ENCODE measurements at regions not wholly inside any gene's neighbourhood (a gene's known extent, or its start where the extent isn't known, plus 50 kb on each side); places are given as distances from the start of the nearest gene placed in this dataset.
A peak's percentile ranks its signal among the peaks of the same experiment; 100 is the strongest.
"Not testable (repeated sequence)": the region's sequence is repeated elsewhere in the genome, so short reads cannot be mapped to it uniquely, and the experiment has no call there.

DNA sequence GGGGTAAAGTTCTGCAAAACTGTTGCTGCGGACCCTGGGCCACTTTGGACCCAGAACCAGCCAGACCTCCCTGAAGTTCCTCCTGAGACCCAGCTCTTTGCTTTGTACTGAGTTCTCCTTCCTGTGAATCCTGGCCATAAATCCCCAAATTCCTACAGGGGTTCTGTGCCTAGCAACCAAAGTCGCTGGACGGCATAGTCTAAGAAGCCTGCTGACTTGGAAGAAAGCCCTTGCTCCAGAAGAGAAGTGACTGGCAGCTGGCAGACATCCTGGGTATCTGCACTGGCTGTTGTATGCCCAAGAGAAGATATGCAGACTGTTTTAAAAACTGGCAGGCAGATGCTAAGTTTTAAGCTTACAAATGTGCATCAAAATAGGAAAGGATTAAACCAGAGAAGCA, 99.9 kb upstream of the SLC24A4 start:
- DNase-seq = peak in 28 of 56 donors; percentile 3 to 61 (median 16)

DNA sequence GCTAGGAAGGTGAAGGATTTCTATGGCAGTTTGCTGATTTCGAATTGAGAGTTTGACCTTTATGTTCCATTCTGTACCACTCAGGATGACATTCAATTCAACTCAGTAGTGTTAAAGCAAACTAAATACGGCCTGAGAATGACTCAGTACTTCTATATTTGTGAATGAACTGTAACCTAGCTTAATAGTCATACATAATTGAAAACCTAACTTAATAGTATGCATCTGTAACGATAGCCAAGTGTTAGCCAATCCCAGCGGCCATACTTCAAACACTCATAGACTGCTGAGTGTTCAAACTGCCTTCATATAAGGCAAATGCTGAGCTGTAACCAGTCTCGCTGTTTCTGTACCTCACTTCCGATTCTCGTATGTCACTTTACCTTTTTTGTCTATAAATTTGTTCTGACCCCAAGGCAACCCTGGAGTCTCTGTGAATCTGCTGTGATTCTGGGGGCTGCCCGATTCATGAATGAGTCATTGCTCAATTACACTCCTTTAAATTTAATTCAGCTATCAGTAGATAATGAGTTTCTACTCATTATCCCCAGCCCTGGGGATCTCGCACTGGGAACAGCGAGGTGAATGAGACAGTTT, 98.5 kb upstream of the SLC24A4 start:
- no peak for DNase-seq

DNA sequence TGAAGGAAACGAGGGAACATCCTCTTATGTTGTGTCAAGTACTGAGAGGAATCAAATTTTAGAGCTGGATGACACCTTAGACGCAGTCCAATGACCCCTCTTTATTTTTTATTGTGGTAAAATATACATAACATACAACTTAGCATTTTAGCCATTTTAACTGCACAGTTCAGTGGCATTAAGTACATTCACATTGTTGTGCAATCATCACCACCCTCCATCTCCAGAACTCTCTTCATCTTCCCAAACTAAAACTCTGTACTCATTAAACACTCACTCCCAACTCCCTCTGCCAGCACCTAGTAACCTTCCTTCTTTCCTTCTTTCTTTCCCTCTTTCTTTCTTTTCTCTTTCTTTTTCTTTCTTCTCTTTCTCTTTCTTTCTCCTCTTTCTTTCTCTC, 97.2 kb upstream of the SLC24A4 start:
- no peak for DNase-seq

DNA sequence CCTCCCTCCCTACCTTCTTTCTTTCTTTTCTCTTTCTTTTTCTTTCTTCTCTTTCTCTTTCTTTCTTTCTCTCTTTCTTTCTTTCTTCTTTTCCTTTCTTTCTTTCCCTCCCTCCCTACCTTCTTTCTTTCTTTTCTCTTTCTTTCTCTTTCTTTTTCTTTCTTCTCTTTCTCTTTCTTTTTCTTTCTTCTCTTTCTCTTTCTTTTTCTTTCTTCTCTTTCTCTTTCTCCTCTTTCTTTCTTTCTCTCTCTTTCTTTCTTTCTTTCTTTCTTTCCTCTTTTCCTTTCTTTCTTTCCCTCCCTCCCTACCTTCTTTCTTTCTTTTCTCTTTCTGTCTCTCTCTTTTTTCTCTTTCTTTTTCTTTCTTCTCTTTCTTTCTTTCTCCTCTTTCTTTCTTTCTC, 96.8 kb upstream of the SLC24A4 start:
- DNase-seq = not testable (repeated sequence)

DNA sequence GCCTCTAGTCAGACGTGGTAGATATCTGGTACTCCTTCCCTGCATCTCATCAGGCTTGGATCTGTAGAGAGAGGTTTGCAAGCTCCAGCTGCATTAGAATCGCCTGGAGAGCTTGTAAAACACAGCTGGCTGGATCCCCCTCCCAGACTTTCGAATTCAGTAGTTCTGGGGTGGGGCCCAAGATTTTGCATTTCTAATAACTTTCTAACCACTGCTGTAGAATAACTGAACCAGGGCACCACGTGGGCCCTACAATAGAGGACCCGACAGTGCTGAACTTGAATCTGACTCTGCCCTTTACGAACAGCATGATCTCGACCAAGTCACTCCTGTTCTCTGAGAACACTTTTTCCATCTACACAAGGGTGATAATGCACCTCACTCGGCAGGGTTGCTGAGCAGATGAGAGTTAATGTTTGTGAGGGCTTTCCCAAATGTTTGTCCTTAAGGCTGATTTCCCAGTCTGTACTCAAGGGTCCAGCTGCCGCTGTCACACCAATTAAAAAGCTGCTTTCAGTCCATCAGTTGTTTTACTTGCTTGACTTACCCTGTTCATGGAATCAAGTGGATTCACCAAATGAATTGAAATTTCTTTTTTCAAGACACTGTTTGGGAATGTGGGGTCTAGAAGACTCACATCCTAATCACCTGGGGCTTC, 86.6 kb upstream of the SLC24A4 start:
- no peak for DNase-seq

DNA sequence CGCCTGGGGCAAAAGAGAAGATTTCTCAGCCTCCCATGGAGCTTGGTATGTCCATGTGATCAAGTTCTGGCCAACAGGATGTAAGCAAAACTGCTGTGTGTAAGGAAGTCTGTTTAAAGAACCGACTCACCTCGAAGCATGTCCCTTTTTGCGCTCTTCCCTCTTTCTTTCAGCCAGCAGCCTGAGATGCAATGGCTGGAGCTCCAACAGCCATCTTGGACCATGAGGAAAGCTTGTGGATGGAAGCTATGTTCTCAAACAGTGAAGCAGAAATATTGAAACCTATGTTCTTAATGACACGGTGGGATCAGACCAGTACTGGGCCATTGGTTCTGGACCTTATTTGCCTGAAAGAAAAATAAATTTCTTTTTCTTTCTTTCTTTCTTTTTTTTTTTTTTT, 82.3 kb upstream of the SLC24A4 start:
- no peak for DNase-seq

DNA sequence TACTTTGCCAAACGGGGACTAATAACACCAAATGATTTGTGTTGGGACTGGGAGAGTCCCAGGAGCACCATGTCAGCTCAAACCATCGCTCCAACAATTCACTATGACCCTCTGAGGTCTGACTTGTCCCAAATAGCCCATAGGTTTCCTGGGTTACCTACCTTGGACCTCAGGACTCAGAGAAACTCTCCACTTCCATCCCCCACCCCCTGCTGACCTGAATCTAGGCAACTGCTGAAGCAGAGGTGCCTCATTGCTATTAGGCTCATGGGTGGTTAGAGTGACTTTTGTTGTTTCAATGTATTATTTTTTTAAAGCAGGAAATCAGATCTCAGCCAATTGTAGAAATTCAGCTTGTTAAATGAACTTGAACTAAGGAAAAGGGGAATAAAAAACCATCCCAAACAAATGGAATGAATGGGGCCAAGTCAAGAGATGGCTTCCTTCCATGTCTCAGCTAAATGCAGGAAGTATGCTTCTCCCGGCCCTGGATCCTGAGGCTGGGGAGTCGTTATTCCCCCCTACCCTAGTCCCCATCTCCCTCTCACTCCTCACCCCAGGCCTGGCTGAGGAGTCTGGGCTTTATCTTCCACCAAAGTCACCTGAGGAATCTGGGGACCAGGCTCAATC, 80.9 kb upstream of the SLC24A4 start:
- DNase-seq = peak in 1 of 56 donors; percentile 16

DNA sequence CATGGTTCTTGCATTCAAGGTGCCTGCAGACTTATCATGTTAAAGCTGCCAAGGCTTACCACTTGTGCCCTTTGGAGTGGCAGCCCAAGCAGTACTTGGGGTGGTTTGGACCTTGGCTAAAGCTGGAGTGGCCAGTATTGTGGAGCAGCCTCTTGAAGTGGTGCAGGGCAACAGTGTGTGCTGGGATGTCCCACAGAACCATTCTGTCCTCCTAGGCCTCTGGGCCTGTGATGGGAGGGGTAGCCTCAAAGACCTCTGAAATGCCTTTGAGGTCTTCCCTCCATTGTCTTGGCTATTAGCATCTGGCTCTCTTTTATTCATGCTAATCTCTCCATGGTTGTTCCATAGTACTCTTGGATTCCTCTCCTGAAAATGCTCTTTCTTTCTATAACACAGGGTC, 78.2 kb upstream of the SLC24A4 start:
- no peak for DNase-seq

DNA sequence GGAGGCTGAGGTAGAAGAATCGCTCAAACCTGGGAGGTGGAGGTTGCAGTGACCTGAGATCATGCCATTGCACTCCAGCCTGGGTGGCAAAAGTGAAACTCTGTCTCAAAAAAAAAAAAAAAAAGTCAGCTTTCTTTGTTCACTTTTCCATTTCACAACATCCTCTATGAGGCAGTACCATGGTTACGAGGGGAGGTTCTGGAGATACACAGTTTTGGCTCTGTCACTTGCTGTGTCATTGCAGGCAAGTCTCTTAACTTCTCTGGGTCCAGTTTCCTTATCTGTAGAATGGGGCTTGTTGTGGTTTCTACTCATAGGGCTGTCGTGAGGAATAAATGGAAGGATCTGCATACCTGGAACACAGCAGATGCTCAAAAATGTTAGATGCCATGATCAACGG, 75.6 kb upstream of the SLC24A4 start:
- no peak for DNase-seq

DNA sequence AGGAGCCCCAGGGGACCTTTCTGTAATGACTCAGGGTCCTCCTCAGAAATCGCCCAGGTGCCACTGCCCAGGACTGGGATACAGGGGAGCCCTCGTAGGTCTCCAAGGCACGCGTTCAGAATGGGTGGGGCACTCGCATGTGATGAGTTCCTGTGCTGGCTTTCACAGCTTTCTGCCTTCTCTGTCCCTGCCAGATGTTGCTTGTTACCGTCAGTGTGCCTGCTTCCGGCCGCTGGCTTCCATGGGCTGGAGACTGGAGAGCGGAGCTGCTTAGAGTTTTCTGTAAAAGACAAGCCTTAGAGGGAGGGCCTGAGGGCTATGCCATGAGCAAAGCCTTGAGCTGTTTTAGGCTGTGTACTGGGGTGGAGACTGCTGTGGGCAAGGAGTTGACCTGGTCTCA, 75.0 kb upstream of the SLC24A4 start:
- no peak for DNase-seq

DNA sequence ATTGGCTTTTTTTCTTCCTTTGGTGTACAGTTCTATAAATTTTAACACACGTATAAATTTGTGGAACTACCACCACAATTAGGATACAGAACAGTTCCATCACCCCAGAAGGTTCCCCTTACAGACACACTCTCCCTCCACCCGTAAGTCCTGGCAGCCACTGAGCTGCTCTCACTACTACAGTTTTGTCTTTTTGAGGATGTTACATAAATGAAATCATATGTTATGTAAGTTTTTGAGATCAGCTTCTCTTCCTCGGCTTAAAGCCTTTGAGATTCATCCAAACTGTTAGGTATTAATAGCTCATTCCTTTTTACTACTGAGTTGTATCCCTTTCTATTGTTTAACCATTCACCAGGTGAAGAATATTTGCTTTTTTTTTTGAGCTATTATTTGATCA, 74.3 kb upstream of the SLC24A4 start:
- no peak for DNase-seq

DNA sequence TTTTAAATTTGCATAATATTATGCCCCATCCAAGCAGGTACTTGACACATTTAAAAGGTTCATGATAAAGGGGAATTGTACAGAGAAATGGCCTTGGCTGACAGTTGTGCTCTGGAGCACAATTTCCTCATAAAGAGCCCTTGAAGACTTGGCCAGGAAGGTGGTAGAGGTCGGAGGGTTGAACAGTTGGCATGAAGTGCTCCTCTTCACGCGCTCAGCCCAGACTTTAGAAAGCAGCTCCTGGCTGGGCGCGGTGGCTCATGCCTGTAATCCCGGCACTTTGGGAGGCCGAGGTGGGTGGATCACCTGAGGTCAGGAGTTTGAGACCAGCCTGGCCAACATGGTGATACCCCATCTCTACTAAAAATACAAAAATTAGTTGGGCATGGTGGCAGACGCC, 72.6 kb upstream of the SLC24A4 start:
- not testable (repeated sequence) for DNase-seq

DNA sequence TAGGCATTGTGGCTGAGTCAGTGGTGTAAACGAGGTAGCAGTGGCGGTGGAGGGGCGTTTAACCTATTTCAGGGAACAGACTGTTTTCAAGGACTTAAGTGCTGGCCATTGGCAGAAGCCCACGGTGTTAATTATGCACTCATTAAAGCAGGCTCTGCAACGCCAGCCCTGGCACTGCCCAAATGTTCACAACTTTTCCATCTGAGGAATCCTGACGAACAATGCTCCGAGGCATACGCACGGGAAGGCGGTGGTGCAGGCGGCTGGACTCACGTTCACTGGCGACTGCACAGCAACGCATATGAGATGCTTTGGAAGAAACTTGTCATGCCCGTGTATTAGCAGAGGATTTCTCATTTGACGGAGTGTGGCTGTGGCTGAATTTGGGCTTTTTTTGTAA, 70.6 kb upstream of the SLC24A4 start:
- peak in 39 of 56 donors; percentile 8 to 85 (median 41) for DNase-seq

DNA sequence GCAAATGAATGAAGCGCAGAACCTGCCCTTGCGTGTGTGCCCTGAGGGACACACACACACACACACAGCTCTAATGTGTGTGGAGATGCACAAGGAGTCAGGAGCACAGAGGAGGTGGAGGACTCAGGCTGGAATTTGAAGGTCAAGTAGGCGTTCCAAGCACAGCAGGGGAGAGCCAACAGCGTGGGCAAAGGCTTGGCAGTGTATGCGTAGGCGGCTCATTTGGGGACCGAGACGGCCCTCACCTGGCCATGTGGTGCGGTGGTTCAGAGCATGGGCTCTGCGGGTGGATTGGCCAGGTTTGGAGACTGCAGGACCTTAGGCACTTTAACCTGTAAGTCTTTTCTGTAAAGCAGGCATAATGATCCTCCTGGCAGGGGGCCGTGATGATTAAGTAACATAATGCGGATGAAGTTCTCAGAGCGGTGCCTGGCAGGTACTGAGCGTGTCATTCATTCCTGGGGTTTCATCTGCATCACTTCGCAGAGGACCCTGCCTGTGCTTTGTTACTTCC, 69.5 kb upstream of the SLC24A4 start:
- DNase-seq = peak in 4 of 56 donors; percentile 11 to 19 (median 14)

DNA sequence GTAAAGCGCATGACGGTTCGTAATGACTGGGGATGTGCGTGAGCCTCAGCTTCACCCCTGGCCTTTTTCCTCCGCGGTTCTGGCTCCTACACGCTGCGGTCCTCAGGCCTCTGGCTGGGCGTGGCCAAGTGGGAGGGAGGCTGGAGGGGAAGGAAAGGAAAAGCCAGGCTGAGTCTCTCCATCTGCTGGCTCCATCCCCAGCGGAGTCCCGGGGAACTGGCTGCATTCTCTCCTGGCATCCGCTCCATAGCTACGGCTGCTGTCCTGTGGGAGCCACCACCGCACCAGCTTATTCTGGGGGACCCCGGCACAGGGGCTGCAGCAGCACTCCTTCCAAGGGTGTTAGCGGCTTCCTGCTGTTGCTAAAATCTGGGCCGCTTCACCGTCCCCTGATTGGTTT, 68.2 kb upstream of the SLC24A4 start:
- DNase-seq = peak in 39 of 56 donors; percentile 11 to 79 (median 38)

DNA sequence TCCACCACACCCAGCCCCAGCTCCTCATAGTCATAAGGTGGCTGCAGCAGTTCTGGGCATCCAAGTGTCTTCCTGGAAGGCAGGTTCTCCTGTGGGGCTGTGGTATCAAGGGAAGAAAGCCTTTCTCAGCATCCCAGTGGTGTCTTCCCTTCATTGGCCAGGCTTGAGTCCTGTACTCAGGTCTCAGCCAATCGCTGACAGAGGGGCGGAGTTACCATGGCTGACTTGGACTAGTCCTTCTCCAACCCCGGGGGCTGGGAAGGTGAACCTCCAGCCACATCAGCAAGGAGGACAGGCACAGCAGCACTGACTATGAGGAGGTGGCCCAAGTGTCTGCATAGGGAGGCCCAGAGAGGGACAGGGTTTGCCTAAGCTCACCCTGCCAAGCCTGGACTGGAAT, 64.0 kb upstream of the SLC24A4 start:
- no peak for DNase-seq

DNA sequence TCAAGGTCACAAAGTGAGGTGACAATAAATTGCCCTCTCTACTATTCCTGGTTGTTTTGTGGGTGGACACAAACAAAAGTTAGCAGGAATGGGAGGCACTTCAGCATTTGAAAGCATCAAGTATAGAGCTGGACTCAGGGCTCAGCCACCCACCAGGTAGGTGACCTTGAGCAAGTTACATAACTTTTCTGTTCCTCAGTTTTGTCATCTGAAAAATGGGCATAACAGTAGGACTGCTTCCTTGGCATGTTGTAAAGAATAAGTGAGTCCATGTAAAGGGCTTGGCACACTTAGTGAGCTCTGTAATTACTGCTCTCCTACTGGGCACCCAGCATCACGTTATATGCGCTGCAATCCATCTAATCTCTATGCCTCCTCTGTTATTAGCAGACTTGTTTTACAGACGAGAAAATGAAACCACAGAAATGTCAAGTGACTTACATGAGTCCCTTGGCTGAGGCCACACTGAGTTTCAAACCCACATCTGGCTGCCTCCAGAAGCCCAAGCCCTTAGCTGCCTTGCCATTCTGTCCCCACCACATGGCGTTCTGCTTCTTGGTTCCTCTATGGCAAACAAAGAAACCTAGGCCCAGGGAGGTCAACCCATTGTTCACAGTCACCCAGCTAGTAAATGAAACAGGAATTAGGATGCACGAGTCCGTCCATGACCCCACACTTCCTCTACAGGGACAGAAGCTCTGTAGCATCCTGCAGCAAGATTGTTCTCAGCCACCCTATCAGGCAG, 63.2 kb upstream of the SLC24A4 start:
- peak in 1 of 56 donors; percentile 30 for DNase-seq

DNA sequence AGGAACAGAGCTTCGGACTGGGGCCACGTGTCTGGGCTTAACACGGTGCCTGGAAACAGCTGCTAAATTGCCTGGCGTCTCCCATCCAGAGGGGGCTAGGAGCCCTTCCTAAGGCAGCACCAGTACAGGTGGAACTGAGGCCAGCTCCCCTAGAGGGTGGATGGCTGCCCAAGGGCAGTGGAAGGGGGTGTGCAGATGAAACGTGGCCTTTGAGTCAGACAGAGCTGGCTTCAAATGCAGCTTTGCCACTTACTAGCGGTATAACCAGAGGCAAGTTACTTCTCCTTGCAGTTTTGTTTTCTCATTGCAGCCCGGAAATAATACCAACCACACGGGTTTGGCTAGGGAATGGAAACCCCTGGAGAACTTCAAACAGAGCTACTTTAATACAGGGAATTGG, 59.3 kb upstream of the SLC24A4 start:
- DNase-seq = peak in 5 of 56 donors; percentile 6 to 19 (median 11)

DNA sequence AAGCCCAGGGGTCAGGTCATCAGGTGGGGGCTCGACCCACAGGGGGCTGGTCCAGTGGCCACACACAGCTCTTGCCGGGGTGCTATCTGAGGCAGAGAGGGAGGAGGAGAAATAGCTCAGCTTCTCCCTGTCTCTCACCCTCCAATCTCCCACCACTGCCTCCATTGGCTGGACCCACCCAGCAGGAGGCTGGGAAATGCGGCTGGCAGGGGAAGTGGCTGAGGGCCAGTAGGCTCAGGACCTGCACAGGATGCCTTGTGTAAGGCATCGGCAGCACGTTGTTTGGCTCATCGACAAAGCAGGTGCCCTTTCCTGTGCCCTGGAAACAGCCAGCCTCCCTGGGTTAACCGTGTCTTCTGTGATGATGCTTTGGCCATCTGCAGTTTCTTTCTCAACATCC, 58.8 kb upstream of the SLC24A4 start:
- no peak for DNase-seq

DNA sequence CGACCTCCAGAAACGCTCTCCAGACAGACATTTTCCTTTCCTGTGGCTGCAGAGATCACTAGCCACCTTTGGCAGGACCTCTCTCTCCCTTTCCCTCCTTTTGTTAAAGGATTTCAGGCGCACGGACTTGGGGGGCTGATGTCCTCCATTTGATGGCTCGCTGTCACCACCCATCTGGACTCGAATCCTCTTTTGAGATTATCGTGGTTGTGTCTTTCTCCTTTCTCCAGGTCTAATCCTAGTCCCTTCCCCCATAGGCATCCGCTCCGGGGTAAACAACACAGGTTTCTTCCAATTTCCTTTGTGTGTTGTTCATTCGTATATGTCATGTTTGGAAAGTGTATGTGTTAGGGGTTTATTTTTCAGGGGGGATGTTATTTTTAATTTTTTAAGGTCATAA, 56.7 kb upstream of the SLC24A4 start:
- DNase-seq = no peak
